B cell (primary cell): ENCODE measurements at regions not wholly inside any gene's neighbourhood (a gene's known extent, or its start where the extent isn't known, plus 50 kb on each side); places are given as distances from the start of the nearest gene placed in this dataset.

Source experiments
- ATAC-seq: fragments of 200-7000 bp; cut with Tn5 transposase; one replicate; pipeline ENCODE4 v1.10.0; 2021; ENCODE audit warnings: low read depth, mild to moderate bottlenecking, moderate number of reproducible peaks, moderate library complexity
- CTCF ChIA-PET: fragments of 350-600 bp; sonication (Branson Sonifier 250); formaldehyde crosslinking; loops from one replicate; lab custom pipeline; 2021; ENCODE audit warnings: antibody characterized with exemption, inconsistent platforms; lab: Charles Lee
- POLR2A ChIA-PET: fragments of 350-600 bp; sonication (Branson Sonifier 250); formaldehyde crosslinking; loops from one replicate; lab custom pipeline; 2021; ENCODE audit warnings: antibody characterized with exemption; lab: Charles Lee
- DNase-seq: peaks from one replicate; pipeline ENCODE4 v3.0.0; 2013
- H2AFZ ChIP-seq: 2 replicates; pipeline ENCODE4 v1.6.1; 2012; ENCODE audit warnings: mild to moderate bottlenecking, low read depth, low read length; ENCODE audit not compliant: insufficient read depth, poor library complexity, severe bottlenecking
- H3K27ac ChIP-seq, 2 donors: 1 replicate in 1 of 2; 2 replicates in 1 of 2; pipeline ENCODE4 v1.5.1; 2012 to 2013; ENCODE audit warnings: low read length in 2 of 2, mild to moderate bottlenecking in 2 of 2, moderate library complexity in 1 of 2
- H3K27me3 ChIP-seq, 4 experiments: fragments of 200-600 bp in 1 of 4; sonication (generic) in 1 of 4; replicated peaks in 1 of 4; 1 replicate in 2 of 4; 2 replicates in 2 of 4; pipeline versions ENCODE4 v1.6.1 to v1.7.0; 2013 to 2016; ENCODE audit warnings: low read length in 3 of 4, mild to moderate bottlenecking in 2 of 4, mixed read lengths in 1 of 4, moderate library complexity in 1 of 4; ENCODE audit not compliant: insufficient read depth in 4 of 4, control insufficient read depth in 3 of 4; ENCODE audit errors: control extremely low read depth in 1 of 4
- H3K36me3 ChIP-seq, 2 experiments: replicated peaks in 1 of 2; 1 replicate in 1 of 2; 2 replicates in 1 of 2; pipeline versions ENCODE4 v1.6.1 to v1.7.1; 2013; ENCODE audit warnings: low read length in 1 of 2; ENCODE audit not compliant: insufficient read depth in 2 of 2, control insufficient read depth in 1 of 2; ENCODE audit errors: control extremely low read depth in 1 of 2, extremely low read depth in 1 of 2
- H3K4me1 ChIP-seq, 2 donors: fragments of 200-600 bp in 1 of 2; sonication (generic) in 1 of 2; 1 replicate in 1 of 2; 2 replicates in 1 of 2; pipeline versions ENCODE4 v1.5.1 to v1.6.1; 2013 to 2017; ENCODE audit warnings: low read length in 2 of 2; ENCODE audit not compliant: control insufficient read depth in 2 of 2, insufficient read depth in 2 of 2
- H3K4me2 ChIP-seq: replicated peaks from 2 replicates; pipeline ENCODE3; 2012; ENCODE audit warnings: mild to moderate bottlenecking, low read depth, low read length; ENCODE audit not compliant: poor library complexity, severe bottlenecking
- H3K4me3 ChIP-seq, 5 experiments: fragments of 200-600 bp in 1 of 5; sonication (generic) in 1 of 5; 1 replicate in 3 of 5; 2 replicates in 2 of 5; pipeline versions ENCODE4 v1.5.1 to v1.7.0; 2011 to 2016; ENCODE audit warnings: low read length in 4 of 5, mild to moderate bottlenecking in 4 of 5, low read depth in 2 of 5, control low read depth in 1 of 5, moderate library complexity in 1 of 5; ENCODE audit not compliant: insufficient read depth in 1 of 5; ENCODE audit errors: control extremely low read depth in 1 of 5, extremely low read depth in 1 of 5
- H3K79me2 ChIP-seq: fragments of 200-600 bp; sonication (generic); one replicate; pipeline ENCODE4 v1.6.0; 2016; ENCODE audit warnings: low read length; ENCODE audit not compliant: control insufficient read depth, insufficient read depth
- H3K9ac ChIP-seq: fragments of 200-600 bp; sonication (generic); 2 replicates; pipeline ENCODE4 v1.6.1; 2017; ENCODE audit warnings: mild to moderate bottlenecking, low read length, moderate library complexity
- H3K9me3 ChIP-seq, 3 donors: one replicate each; pipeline versions ENCODE4 v1.6.1 to v1.7.1; 2013; ENCODE audit warnings: low read length in 2 of 3; ENCODE audit not compliant: control insufficient read depth in 2 of 3, insufficient read depth in 1 of 3; ENCODE audit errors: control extremely low read depth in 1 of 3
- H4K20me1 ChIP-seq: 2 replicates; pipeline ENCODE4 v1.6.0; 2012; ENCODE audit warnings: mild to moderate bottlenecking, low read length; ENCODE audit not compliant: insufficient read depth, control insufficient read depth, poor library complexity, severe bottlenecking
- H3K27ac Mint-ChIP-seq: one replicate; pipeline ENCODE4 v1.8.0; 2021; ENCODE audit warnings: mixed read lengths
- H3K27me3 Mint-ChIP-seq: one replicate; pipeline ENCODE4 v1.8.0; 2021; ENCODE audit warnings: mixed read lengths
- H3K4me1 Mint-ChIP-seq: one replicate; pipeline ENCODE4 v1.8.0; 2021; ENCODE audit warnings: mixed read lengths
- H3K4me3 Mint-ChIP-seq: one replicate; pipeline ENCODE4 v1.8.0; 2021; ENCODE audit warnings: mixed read lengths
- H3K9me3 Mint-ChIP-seq: one replicate; pipeline ENCODE4 v1.8.0; 2022; ENCODE audit warnings: mixed read lengths; ENCODE audit not compliant: insufficient read depth
- EZH2 ChIP-seq: IDR thresholded peaks from 2 replicates; pipeline ENCODE4 v1.6.1; 2012; ENCODE audit warnings: borderline replicate concordance, low read depth, mild to moderate bottlenecking, moderate library complexity, low read length; ENCODE audit not compliant: insufficient read depth, poor library complexity, severe bottlenecking
- WGBS: methylation state at CpG from one replicate; pipeline ENCODE4 v1.1.5; 2013; ENCODE audit warnings: missing lambda C conversion rate; ENCODE audit not compliant: insufficient coverage; 5-methylcytosine and 5-hydroxymethylcytosine counted together
- intact Hi-C: fragments of 100-400 bp; cut with micrococcal nuclease; formaldehyde crosslinking; loops from one replicate; pipeline ENCODE4 v1.10.0; 2022
- TF ChIP-seq, protein P1 (sequence below): fragments of 200-600 bp; IDR thresholded peaks from one replicate; pipeline ENCODE4 v1.8.0; 2022; ENCODE audit warnings: antibody characterized with exemption, mild to moderate bottlenecking

- TF ChIP-seq, protein P1, sequence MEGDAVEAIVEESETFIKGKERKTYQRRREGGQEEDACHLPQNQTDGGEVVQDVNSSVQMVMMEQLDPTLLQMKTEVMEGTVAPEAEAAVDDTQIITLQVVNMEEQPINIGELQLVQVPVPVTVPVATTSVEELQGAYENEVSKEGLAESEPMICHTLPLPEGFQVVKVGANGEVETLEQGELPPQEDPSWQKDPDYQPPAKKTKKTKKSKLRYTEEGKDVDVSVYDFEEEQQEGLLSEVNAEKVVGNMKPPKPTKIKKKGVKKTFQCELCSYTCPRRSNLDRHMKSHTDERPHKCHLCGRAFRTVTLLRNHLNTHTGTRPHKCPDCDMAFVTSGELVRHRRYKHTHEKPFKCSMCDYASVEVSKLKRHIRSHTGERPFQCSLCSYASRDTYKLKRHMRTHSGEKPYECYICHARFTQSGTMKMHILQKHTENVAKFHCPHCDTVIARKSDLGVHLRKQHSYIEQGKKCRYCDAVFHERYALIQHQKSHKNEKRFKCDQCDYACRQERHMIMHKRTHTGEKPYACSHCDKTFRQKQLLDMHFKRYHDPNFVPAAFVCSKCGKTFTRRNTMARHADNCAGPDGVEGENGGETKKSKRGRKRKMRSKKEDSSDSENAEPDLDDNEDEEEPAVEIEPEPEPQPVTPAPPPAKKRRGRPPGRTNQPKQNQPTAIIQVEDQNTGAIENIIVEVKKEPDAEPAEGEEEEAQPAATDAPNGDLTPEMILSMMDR: no peak
- no peak for TF ChIP-seq EZH2
- H3K27me3 ChIP-seq: peaks cover 0 to 4% (median 0%) of the 10 kb centered on the region in 4 experiments
- intact Hi-C loops: no loop called here
- no peak overlapping the region for H3K27ac Mint-ChIP-seq
- no peak overlapping the region for H3K4me3 Mint-ChIP-seq
- H3K79me2 ChIP-seq: no peaks in the 10 kb centered on the region
- H3K9me3 Mint-ChIP-seq: no peaks in the 10 kb centered on the region
- no peaks in the 10 kb centered on the region for H4K20me1 ChIP-seq
- H2AFZ ChIP-seq: no peak overlapping the region
- no peaks in the 10 kb centered on the region for H3K36me3 ChIP-seq
- ChIA-PET CTCF (no interaction called here), POLR2A (no interaction called here)
- ATAC-seq (no peak), DNase-seq (no peak)
- no peaks in the 10 kb centered on the region for H3K4me1 Mint-ChIP-seq
- no peak overlapping the region for H3K9ac ChIP-seq
- no peak overlapping the region for H3K4me3 ChIP-seq
- no peak overlapping the region for H3K4me2 ChIP-seq
- H3K27ac ChIP-seq: no peak overlapping the region
- H3K27me3 Mint-ChIP-seq: peaks cover 19% of the 10 kb centered on the region
- no peaks in the 10 kb centered on the region for H3K4me1 ChIP-seq
- no peaks in the 10 kb centered on the region for H3K9me3 ChIP-seq
- 85% methylated on average over 5 of the region's 6 CpGs for WGBS
These were observed 150.4 kb upstream of the HDAC4 start for GRCh38 chr2:239551206-239551605.

- no peak for ATAC-seq
- H3K4me3 Mint-ChIP-seq: no peak overlapping the region
- TF ChIP-seq, protein P1: no peak
- no peak for TF ChIP-seq EZH2
- no peaks in the 10 kb centered on the region for H3K9me3 Mint-ChIP-seq
- no peaks in the 10 kb centered on the region for H3K4me1 Mint-ChIP-seq
- Histone ChIP-seq H3K4me2 (no peak overlapping the region), H3K9me3 (peaks cover 0 to 4% (median 0%) of the 10 kb centered on the region in 3 donors), H3K36me3 (no peaks in the 10 kb centered on the region), H3K4me1 (no peaks in the 10 kb centered on the region), H3K27me3 (peaks cover 0 to 4% (median 0%) of the 10 kb centered on the region in 4 experiments), H3K4me3 (no peak overlapping the region), H3K9ac (no peak overlapping the region), H3K27ac (no peak overlapping the region), H3K79me2 (no peaks in the 10 kb centered on the region), H2AFZ (no peak overlapping the region), H4K20me1 (no peaks in the 10 kb centered on the region)
- ChIA-PET CTCF (no interaction called here), POLR2A (no interaction called here)
- peaks cover 19% of the 10 kb centered on the region for H3K27me3 Mint-ChIP-seq
- WGBS: no CpG with 5 or more reads among the region's 3 CpGs
- no peak overlapping the region for H3K27ac Mint-ChIP-seq
- intact Hi-C loops: no loop called here
- no peak for DNase-seq
These were observed 149.5 kb upstream of the HDAC4 start for GRCh38 chr2:239550357-239550756.
